Retinal pigment epithelial cell (primary cell): ENCODE measurements at regions not wholly inside any gene's neighbourhood (a gene's known extent, or its start where the extent isn't known, plus 50 kb on each side); places are given as distances from the start of the nearest gene placed in this dataset.

Source experiments
- DNase-seq: peaks from one replicate; pipeline ENCODE4 v3.0.0-alpha.2; 2010; ENCODE audit warnings: low read depth
- H3K4me3 ChIP-seq: 2 replicates; pipeline ENCODE4 v1.5.1; 2011; ENCODE audit warnings: mild to moderate bottlenecking, low read length, control low read depth, moderate library complexity
- CTCF ChIP-seq: conservative IDR thresholded peaks from 2 replicates; pipeline ENCODE4 v1.5.1; 2011; ENCODE audit warnings: low read depth, low read length, control low read depth, inconsistent platforms

DNA sequence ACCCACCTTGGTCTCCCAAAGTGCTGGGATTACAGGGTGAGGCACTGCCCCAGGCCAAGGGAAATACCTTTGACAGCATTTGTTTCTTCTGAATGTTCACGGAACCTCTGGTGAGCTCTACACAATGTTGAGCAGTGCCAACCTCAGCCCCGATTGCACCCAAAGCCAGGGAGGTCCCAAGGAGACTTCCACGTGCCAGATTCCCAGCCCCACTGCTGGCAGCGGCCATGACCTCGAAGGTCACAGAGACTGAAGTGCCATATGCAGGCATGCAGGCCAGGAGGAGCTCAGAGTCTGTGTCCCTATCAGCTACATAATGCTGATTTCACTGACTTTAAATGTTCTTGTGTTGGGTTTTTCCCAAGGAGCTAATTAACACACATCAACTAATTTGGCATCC is 226.4 kb upstream of the FOXF1 start:
- no peak for DNase-seq
- no peak overlapping the region for H3K4me3 ChIP-seq
- TF ChIP-seq CTCF: no peak

GRCh38 chr16:86285421-86285820 is 224.9 kb upstream of the FOXF1 start:
- H3K4me3 ChIP-seq: no peak overlapping the region
- DNase-seq: no peak
- TF ChIP-seq CTCF: no peak

GRCh38 chr16:86285938-86286921 is 224.1 kb upstream of the FOXF1 start:
- DNase-seq: no peak
- TF ChIP-seq CTCF: no peak
- H3K4me3 ChIP-seq: no peak overlapping the region

DNA sequence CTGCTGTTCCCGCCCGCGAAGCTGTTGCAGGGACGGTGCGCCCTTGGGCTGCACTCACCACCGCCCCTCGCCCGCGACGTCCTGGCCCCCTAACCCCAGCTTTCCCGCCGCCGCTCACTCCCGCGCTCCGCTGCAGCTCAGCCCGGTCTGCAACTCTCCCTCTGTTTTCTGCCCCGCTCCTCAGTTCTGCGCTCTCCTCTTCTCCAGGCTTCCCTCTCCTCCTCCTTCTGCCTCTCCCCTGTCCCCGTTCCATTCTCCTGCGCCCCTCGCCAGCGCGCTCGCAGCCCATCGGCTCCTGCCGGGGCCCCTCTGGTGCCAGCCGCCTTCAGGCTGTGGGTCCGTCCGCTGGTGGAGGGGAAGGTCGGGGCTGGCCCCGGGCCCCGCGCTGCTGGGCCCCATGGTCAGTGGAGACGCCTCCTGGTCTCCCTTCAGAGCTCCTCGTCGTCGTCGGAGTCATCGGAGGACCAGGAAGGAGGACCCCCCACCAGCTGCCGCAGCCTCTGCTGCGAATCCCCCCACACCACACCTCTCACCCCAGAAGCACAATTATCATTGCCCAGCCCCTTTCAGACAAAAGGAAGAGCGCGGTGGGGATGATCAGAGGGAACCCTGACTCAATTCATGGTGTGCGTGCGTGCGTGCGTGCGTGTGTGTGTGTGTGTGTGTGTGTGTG is 223.2 kb upstream of the FOXF1 start:
- TF ChIP-seq CTCF: no peak
- H3K4me3 ChIP-seq: no peak overlapping the region
- DNase-seq: no peak

- TF ChIP-seq CTCF: no peak
- no peak overlapping the region for H3K4me3 ChIP-seq
- no peak for DNase-seq
Observed at GRCh38 chr16:86287664-86288201, 222.6 kb upstream of the FOXF1 start.

DNA sequence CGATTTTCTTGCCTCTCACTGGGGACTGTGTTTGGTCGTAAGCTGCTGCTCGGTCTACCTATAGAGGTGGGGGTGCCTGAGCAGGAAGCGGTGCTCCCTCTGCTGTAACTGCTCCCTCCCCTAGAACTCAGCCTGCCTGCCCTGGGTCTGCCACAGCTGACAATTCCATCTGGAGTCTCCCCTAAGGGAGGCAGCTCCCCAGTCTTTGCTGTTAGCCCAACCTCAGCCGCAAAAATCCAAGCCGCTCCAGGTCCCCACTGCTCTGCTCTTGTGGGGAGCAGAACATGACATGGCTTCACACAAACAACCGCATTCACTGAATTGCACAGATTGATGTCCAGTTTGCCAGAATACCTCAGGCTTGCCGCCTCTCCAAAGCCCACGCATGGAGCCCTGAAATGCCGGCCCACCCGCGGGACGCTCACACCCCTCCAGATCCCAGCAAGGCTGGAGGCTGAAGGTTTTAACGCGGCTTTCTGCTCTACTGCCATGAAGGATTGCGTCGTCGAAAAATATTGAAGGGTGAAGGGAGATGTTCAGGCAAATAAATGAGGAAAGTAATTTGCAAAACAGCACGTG is 221.5 kb upstream of the FOXF1 start:
- DNase-seq: no peak
- H3K4me3 ChIP-seq: no peak overlapping the region
- TF ChIP-seq CTCF: no peak
